Left cardiac atrium (tissue), 4 donors: ENCODE measurements at regions not wholly inside any gene's neighbourhood (a gene's known extent, or its start where the extent isn't known, plus 50 kb on each side); places are given as distances from the start of the nearest gene placed in this dataset.
A peak's percentile ranks its signal among the peaks of the same experiment; 100 is the strongest.

Experiments
- ATAC-seq, 2 donors: fragments of 200-7000 bp; cut with Tn5 transposase; one replicate each; pipeline ENCODE4 v1.9.1; 2020; ENCODE audit warnings: mild to moderate bottlenecking in 2 of 2, moderate library complexity in 2 of 2
- DNase-seq: peaks from one replicate; pipeline ENCODE4 v3.0.0-alpha.2; 2020
- intact Hi-C, 2 donors: fragments of 100-400 bp; cut with DNase I; formaldehyde crosslinking; loops; one replicate each; pipeline versions ENCODE4 v1.14.1 to v1.15.1; 2022 to 2023
- donor health status: DM: no; HTN: yes; CAD: no.
- donor health status: DM: no; HTN: yes; CAD: no; lungs with severe emphysema.
- donor health status: DM: yes; HTN: yes; CAD: no.
- donor health status: Dilated cardiomyopathy.

- no peak for ATAC-seq
- intact Hi-C loops: no loop called here
- no peak for DNase-seq
Observed at GRCh38 chrX:4971646-4972045, 1257.0 kb downstream of the NLGN4X start.

GRCh38 chrX:4964112-4964511, 1250.7 kb upstream of the PRKX start:
- intact Hi-C loops: no loop called here
- DNase-seq (no peak), ATAC-seq (no peak)

GRCh38 chrX:4963432-4963831, 1250.0 kb upstream of the PRKX start:
- DNase-seq: no peak
- ATAC-seq: no peak
- intact Hi-C loops: no loop called here

- no peak for ATAC-seq
- intact Hi-C loops: no loop called here
- no peak for DNase-seq
Observed at GRCh38 chrX:4944767-4945166, 1231.3 kb upstream of the PRKX start.

GRCh38 chrX:4936315-4936714, 1222.9 kb upstream of the PRKX start:
- no peak for ATAC-seq
- intact Hi-C loops: no loop called here
- no peak for DNase-seq

- DNase-seq (peak; percentile 20), ATAC-seq (peak; percentile 42 to 55)
- intact Hi-C loops: no loop called here
Observed at GRCh38 chrX:4935846-4936245, 1222.4 kb upstream of the PRKX start.

- intact Hi-C loops: no loop called here
Observed at GRCh38 chrX:4935401-4935800, 1222.0 kb upstream of the PRKX start.

GRCh38 chrX:4932790-4933189, 1219.3 kb upstream of the PRKX start:
- DNase-seq (no peak), ATAC-seq (no peak)
- intact Hi-C loops: no loop called here

More at GRCh38 chrX:4935401-4935800, 1222.0 kb upstream of the PRKX start:
- DNase-seq (no peak), ATAC-seq (no peak)

GRCh38 chrX:4930426-4930825, 1217.0 kb upstream of the PRKX start:
- intact Hi-C loops: no loop called here
- ATAC-seq: no peak
- no peak for DNase-seq

- intact Hi-C loops: no loop called here
Observed at GRCh38 chrX:4925911-4926310, 1212.5 kb upstream of the PRKX start.

GRCh38 chrX:4909348-4909747, 1195.9 kb upstream of the PRKX start:
- intact Hi-C loops: no loop called here
- no peak for ATAC-seq

More at GRCh38 chrX:4925911-4926310, 1212.5 kb upstream of the PRKX start:
- ATAC-seq (no peak), DNase-seq (no peak)

GRCh38 chrX:4905576-4905975, 1192.1 kb upstream of the PRKX start:
- ATAC-seq (no peak), DNase-seq (no peak)
- intact Hi-C loops: no loop called here

More at GRCh38 chrX:4909348-4909747, 1195.9 kb upstream of the PRKX start:
- DNase-seq: no peak

- DNase-seq: no peak
- intact Hi-C loops: no loop called here
- ATAC-seq: no peak
Observed at GRCh38 chrX:4881277-4881676, 1167.8 kb upstream of the PRKX start.

GRCh38 chrX:4878640-4879039, 1165.2 kb upstream of the PRKX start:
- intact Hi-C loops: no loop called here
- ATAC-seq (no peak), DNase-seq (no peak)

- no peak for ATAC-seq
- intact Hi-C loops: no loop called here
- no peak for DNase-seq
Observed at GRCh38 chrX:4876268-4876667, 1162.8 kb upstream of the PRKX start.

GRCh38 chrX:4851534-4851933, 1138.1 kb upstream of the PRKX start:
- intact Hi-C loops: no loop called here
- no peak for DNase-seq
- ATAC-seq: no peak

- DNase-seq (no peak), ATAC-seq (no peak)
- intact Hi-C loops: no loop called here
Observed at GRCh38 chrX:4850312-4850711, 1136.9 kb upstream of the PRKX start.

GRCh38 chrX:4844376-4844775, 1130.9 kb upstream of the PRKX start:
- intact Hi-C loops: no loop called here
- no peak for DNase-seq
- ATAC-seq: no peak

- ATAC-seq: no peak
- intact Hi-C loops: no loop called here
Observed at GRCh38 chrX:4841216-4841745, 1127.8 kb upstream of the PRKX start.

GRCh38 chrX:4831574-4831973, 1118.1 kb upstream of the PRKX start:
- intact Hi-C loops: no loop called here
- no peak for ATAC-seq
- DNase-seq: no peak

More at GRCh38 chrX:4841216-4841745, 1127.8 kb upstream of the PRKX start:
- no peak for DNase-seq

- DNase-seq: no peak
- no peak for ATAC-seq
- intact Hi-C loops: no loop called here
Observed at GRCh38 chrX:4830880-4831557, 1117.6 kb upstream of the PRKX start.
